OCI-LY1 (cell line): ENCODE measurements at regions not wholly inside any gene's neighbourhood (a gene's known extent, or its start where the extent isn't known, plus 50 kb on each side); places are given as distances from the start of the nearest gene placed in this dataset.
"Not testable (repeated sequence)": the region's sequence is repeated elsewhere in the genome, so short reads cannot be mapped to it uniquely, and the experiment has no call there.

Source experiments
- H2AFZ ChIP-seq: fragments of 200-600 bp; sonication (generic), shearing (Covaris generic); 2 replicates; pipeline ENCODE4 v1.6.0; 2014; ENCODE audit warnings: antibody characterized with exemption, mild to moderate bottlenecking, low read length
- H3F3A ChIP-seq: fragments of 200-600 bp; sonication (generic), shearing (Covaris generic); 2 replicates; pipeline ENCODE4 v1.6.0; 2014; ENCODE audit warnings: mild to moderate bottlenecking, antibody characterized with exemption, low read length, moderate library complexity; ENCODE audit not compliant: insufficient read depth
- H3K27ac ChIP-seq: fragments of 200-600 bp; sonication (generic); 2 replicates; pipeline ENCODE4 v1.5.1; 2014; ENCODE audit warnings: low read length, mixed run types, mild to moderate bottlenecking, low read depth; ENCODE audit not compliant: poor library complexity, severe bottlenecking
- H3K27me3 ChIP-seq: fragments of 200-600 bp; sonication (generic); 2 replicates; pipeline ENCODE4 v1.6.0; 2014; ENCODE audit warnings: antibody characterized with exemption, mild to moderate bottlenecking, low read length, moderate library complexity; ENCODE audit not compliant: insufficient read depth
- H3K36me3 ChIP-seq: fragments of 200-600 bp; sonication (generic); 2 replicates; pipeline ENCODE4 v1.6.1; 2014; ENCODE audit warnings: mild to moderate bottlenecking, antibody characterized with exemption, low read length, moderate library complexity, mixed read lengths; ENCODE audit not compliant: insufficient read depth
- H3K4me1 ChIP-seq: fragments of 200-600 bp; sonication (generic); 2 replicates; pipeline ENCODE4 v1.5.1; 2014; ENCODE audit warnings: mild to moderate bottlenecking, low read length, moderate library complexity; ENCODE audit not compliant: insufficient read depth, severe bottlenecking
- H3K4me2 ChIP-seq: fragments of 200-600 bp; sonication (generic), shearing (Covaris generic); 2 replicates; pipeline ENCODE4 v1.6.1; 2014; ENCODE audit warnings: low read length
- H3K4me3 ChIP-seq: fragments of 200-600 bp; sonication (generic); 2 replicates; pipeline ENCODE4 v1.5.1; 2014; ENCODE audit warnings: low read length, low read depth, mild to moderate bottlenecking, mixed read lengths; ENCODE audit not compliant: poor library complexity, severe bottlenecking
- H3K79me2 ChIP-seq: fragments of 200-600 bp; shearing (Covaris generic); 2 replicates; pipeline ENCODE4 v1.6.1; 2016; ENCODE audit warnings: mixed run types, low read length, mixed read lengths; ENCODE audit not compliant: insufficient read depth
- H3K9ac ChIP-seq: fragments of 200-600 bp; sonication (generic), shearing (Covaris generic); 2 replicates; pipeline ENCODE4 v1.6.1; 2014; ENCODE audit warnings: mild to moderate bottlenecking, low read length, mixed read lengths
- H3K9me2 ChIP-seq: fragments of 200-600 bp; sonication (generic), shearing (Covaris generic); 2 replicates; pipeline ENCODE4 v1.6.1; 2014; ENCODE audit warnings: low read depth, mild to moderate bottlenecking, low read length, mixed read lengths
- H3K9me3 ChIP-seq: fragments of 200-600 bp; shearing (Covaris generic); 2 replicates; pipeline ENCODE4 v1.6.1; 2014; ENCODE audit warnings: low read length, mixed read lengths
- H4K20me1 ChIP-seq: fragments of 200-600 bp; sonication (generic), shearing (Covaris generic); 2 replicates; pipeline ENCODE4 v1.6.0; 2016; ENCODE audit warnings: mild to moderate bottlenecking, low read length; ENCODE audit not compliant: insufficient read depth
- EZH2 ChIP-seq: fragments of 200-600 bp; sonication (generic), shearing (Covaris generic); IDR thresholded peaks from 2 replicates; pipeline ENCODE4 v1.8.0; 2017; ENCODE audit warnings: borderline replicate concordance, mixed run types, mild to moderate bottlenecking, antibody characterized with exemption, low read length, moderate library complexity, mixed read lengths
- TF ChIP-seq, protein P1 (sequence below): fragments of 200-600 bp; sonication (generic), shearing (Covaris generic); IDR thresholded peaks from 2 replicates; pipeline ENCODE4 v1.5.1; 2017; ENCODE audit warnings: mild to moderate bottlenecking, antibody characterized with exemption, low read length, moderate library complexity, mixed read lengths

DNA sequence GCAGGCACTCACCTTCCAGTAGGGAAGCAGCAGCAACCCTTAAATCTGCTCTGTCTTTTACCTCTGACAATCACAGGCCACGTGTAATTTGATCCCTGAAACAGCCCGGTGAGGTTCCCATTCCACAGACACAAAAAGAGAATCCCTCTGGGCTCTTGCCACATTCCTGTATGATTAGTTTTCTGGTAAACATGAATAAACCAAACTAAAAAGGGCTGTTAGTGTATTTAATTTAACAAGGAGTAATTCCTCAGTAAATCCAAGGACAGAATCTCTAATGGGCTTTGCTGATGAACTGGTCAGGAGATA lies 186.9 kb downstream of the FAM43A start:
- peaks cover 5% of the 10 kb centered on the region; the same call in 1 of the 2 replicates for H3K27me3 ChIP-seq
- no peak overlapping the region for H3K4me2 ChIP-seq
- H3K9ac ChIP-seq = no peak overlapping the region
- H3K9me3 ChIP-seq = no peaks in the 10 kb centered on the region
- H3K27ac ChIP-seq = no peak overlapping the region
- no peaks in the 10 kb centered on the region for H4K20me1 ChIP-seq
- no peak overlapping the region for H2AFZ ChIP-seq
- no peaks in the 10 kb centered on the region for H3K79me2 ChIP-seq
- H3F3A ChIP-seq = no peaks in the 10 kb centered on the region
- no peaks in the 10 kb centered on the region for H3K9me2 ChIP-seq
- no peaks in the 10 kb centered on the region for H3K4me1 ChIP-seq
- no peaks in the 10 kb centered on the region for H3K36me3 ChIP-seq
- no peak overlapping the region for H3K4me3 ChIP-seq
- TF ChIP-seq, protein P1, sequence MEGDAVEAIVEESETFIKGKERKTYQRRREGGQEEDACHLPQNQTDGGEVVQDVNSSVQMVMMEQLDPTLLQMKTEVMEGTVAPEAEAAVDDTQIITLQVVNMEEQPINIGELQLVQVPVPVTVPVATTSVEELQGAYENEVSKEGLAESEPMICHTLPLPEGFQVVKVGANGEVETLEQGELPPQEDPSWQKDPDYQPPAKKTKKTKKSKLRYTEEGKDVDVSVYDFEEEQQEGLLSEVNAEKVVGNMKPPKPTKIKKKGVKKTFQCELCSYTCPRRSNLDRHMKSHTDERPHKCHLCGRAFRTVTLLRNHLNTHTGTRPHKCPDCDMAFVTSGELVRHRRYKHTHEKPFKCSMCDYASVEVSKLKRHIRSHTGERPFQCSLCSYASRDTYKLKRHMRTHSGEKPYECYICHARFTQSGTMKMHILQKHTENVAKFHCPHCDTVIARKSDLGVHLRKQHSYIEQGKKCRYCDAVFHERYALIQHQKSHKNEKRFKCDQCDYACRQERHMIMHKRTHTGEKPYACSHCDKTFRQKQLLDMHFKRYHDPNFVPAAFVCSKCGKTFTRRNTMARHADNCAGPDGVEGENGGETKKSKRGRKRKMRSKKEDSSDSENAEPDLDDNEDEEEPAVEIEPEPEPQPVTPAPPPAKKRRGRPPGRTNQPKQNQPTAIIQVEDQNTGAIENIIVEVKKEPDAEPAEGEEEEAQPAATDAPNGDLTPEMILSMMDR = no peak
- TF ChIP-seq EZH2 = no peak

DNA sequence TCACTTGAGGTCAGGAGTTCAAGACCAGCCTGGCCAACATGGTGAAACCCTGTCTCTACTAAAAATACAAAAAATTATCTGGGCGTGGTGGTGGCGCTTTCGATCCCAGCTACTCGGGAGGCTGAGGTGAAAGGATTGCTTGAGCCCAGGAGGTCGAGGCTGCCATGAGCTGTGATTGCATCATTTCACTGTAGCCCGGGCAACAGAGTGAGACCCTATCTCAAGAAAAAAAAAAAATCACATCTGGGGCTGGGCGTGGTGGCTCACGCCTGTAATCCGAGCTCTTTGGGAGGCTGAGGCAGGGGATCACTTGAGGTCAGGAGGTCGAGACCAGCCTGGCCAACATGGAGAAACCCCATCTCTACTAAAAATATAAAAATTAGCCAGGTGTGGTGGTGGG lies 187.8 kb downstream of the FAM43A start:
- not testable (repeated sequence) for H3K79me2 ChIP-seq, H3K9ac ChIP-seq, H3K36me3 ChIP-seq, H2AFZ ChIP-seq, H4K20me1 ChIP-seq, H3K9me3 ChIP-seq, H3K9me2 ChIP-seq, H3K27me3 ChIP-seq, H3K4me2 ChIP-seq, H3K4me3 ChIP-seq, H3K27ac ChIP-seq, H3F3A ChIP-seq, H3K4me1 ChIP-seq

DNA sequence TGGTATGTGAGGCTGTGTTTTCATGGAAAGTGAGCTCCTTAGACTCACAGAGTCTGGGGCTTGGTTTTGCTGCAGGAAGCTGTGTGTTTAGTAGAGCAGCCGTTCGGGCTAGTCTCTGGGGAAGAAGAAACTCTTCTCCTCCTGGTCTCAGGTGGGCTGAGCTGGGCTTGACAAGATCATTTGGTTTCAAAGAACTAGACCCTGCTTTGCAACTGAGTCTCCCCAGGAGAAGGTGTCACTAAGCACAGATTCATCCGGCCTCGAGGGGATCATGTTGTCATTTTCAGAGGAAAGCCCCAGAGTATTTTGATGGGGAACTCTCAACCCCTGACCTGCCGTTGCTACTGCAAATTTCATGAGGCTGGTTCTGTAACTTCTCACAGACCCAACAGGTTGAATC lies 188.5 kb downstream of the FAM43A start:
- H3K36me3 ChIP-seq = no peaks in the 10 kb centered on the region
- no peak overlapping the region for H2AFZ ChIP-seq
- H3K9me2 ChIP-seq = no peaks in the 10 kb centered on the region
- H3K27ac ChIP-seq = no peak overlapping the region
- H3K79me2 ChIP-seq = no peaks in the 10 kb centered on the region
- no peaks in the 10 kb centered on the region for H3K9me3 ChIP-seq
- no peaks in the 10 kb centered on the region for H4K20me1 ChIP-seq
- H3K4me2 ChIP-seq = no peak overlapping the region
- TF ChIP-seq EZH2 = no peak
- no peak overlapping the region for H3K9ac ChIP-seq
- H3K4me1 ChIP-seq = no peaks in the 10 kb centered on the region
- H3K4me3 ChIP-seq = no peak overlapping the region
- H3F3A ChIP-seq = no peaks in the 10 kb centered on the region
- H3K27me3 ChIP-seq = no peaks in the 10 kb centered on the region; the same call in 1 of the 2 replicates

DNA sequence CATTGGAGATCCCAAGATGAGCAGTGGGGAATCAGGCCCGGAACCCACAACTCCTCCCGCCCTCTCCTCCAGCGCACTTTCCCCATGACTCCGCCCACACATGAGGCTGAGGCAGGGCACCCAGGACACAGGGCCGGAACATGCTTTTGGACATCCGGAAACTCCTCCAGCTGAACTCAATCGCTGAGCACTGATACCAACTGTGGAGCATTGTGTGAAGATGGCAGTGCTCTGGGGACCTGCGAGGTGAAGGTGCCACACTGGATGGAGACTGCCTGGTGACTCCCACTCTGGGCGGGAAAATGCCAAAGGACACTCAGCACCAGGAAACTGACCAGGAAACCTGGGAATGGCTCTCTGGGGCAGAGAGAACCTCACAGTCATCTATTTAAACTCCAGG lies 189.1 kb downstream of the FAM43A start:
- Histone ChIP-seq H3F3A (no peaks in the 10 kb centered on the region), H3K9me3 (no peaks in the 10 kb centered on the region), H3K9ac (no peak overlapping the region), H3K27ac (no peak overlapping the region), H3K79me2 (no peaks in the 10 kb centered on the region), H3K36me3 (no peaks in the 10 kb centered on the region), H4K20me1 (no peaks in the 10 kb centered on the region), H3K9me2 (no peaks in the 10 kb centered on the region), H2AFZ (no peak overlapping the region), H3K4me3 (no peak overlapping the region), H3K4me1 (no peaks in the 10 kb centered on the region), H3K4me2 (no peak overlapping the region), H3K27me3 (no peaks in the 10 kb centered on the region; the same call in 1 of the 2 replicates)
- TF ChIP-seq EZH2 = no peak
- TF ChIP-seq, protein P1 = no peak
